Activated CD8-positive, alpha-beta T cell treated with anti-CD3 and anti-CD28 coated beads for 36 hours (primary cell): ENCODE measurements at regions not wholly inside any gene's neighbourhood (a gene's known extent, or its start where the extent isn't known, plus 50 kb on each side); places are given as distances from the start of the nearest gene placed in this dataset.
"Not testable (repeated sequence)": the region's sequence is repeated elsewhere in the genome, so short reads cannot be mapped to it uniquely, and the experiment has no call there.

ENCODE experiments used
- ATAC-seq: fragments of 200-7000 bp; cut with Tn5 transposase; one replicate; pipeline ENCODE4 v1.10.0; 2021; ENCODE audit warnings: mild to moderate bottlenecking, moderate library complexity
- CTCF ChIA-PET: fragments of 350-600 bp; sonication (Branson Sonifier 250); formaldehyde crosslinking; loops from one replicate; lab custom pipeline; 2021; ENCODE audit warnings: antibody characterized with exemption; lab: Charles Lee
- POLR2A ChIA-PET: fragments of 350-600 bp; sonication (Branson Sonifier 250); formaldehyde crosslinking; loops from one replicate; lab custom pipeline; 2021; ENCODE audit warnings: antibody characterized with exemption; lab: Charles Lee
- DNase-seq: peaks from one replicate; pipeline ENCODE4 v3.0.0-alpha.2; 2020
- H3K27ac Mint-ChIP-seq: one replicate; pipeline ENCODE4 v1.8.0; 2021; ENCODE audit warnings: mild to moderate bottlenecking, mixed read lengths
- H3K27me3 Mint-ChIP-seq: one replicate; pipeline ENCODE4 v1.8.0; 2021; ENCODE audit warnings: mixed read lengths
- H3K36me3 Mint-ChIP-seq: one replicate; pipeline ENCODE4 v1.8.0; 2021; ENCODE audit warnings: low read depth, mixed read lengths
- H3K4me1 Mint-ChIP-seq: one replicate; pipeline ENCODE4 v1.8.0; 2021; ENCODE audit warnings: low read depth, mixed read lengths
- H3K4me3 Mint-ChIP-seq: one replicate; pipeline ENCODE4 v1.8.0; 2021; ENCODE audit warnings: mild to moderate bottlenecking, moderate library complexity, mixed read lengths
- H3K9me3 Mint-ChIP-seq: one replicate; pipeline ENCODE4 v1.8.0; 2021; ENCODE audit warnings: mixed read lengths
- intact Hi-C: fragments of 100-400 bp; cut with micrococcal nuclease; formaldehyde crosslinking; loops from one replicate; pipeline ENCODE4 v1.10.0; 2022
- TF ChIP-seq, protein P1 (sequence below): fragments of 200-600 bp; IDR thresholded peaks from one replicate; pipeline ENCODE4 v1.8.0; 2022; ENCODE audit warnings: antibody characterized with exemption, mild to moderate bottlenecking

DNA sequence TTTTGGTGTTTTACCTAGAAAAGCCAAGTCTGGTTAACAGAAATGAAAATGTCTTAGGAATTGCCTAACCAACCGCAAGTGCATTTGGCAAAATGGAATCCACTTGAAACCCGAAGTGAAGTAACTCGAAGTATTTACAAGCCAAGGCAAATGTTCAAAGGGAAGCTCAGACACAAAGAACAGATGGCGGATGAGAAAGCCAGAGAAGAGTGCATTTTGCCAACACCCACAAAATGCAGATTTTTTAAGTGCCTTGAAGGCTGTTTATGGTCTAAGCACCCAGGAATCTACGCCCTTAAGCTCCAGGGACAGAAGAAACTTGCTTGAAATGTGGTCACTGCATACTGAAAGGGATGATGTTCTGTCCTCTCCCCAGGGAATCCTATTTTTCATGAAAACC, 70.0 kb upstream of the TBXT start:
- ChIA-PET CTCF (interaction anchor here (1.1 to 2.5 kb wide), 3 partner anchors 16 to 144 kb away, joined by 3 to 6 read pairs (median 4); no protein-coding TSS in a partner anchor), POLR2A (interaction anchor here (0.6 kb wide), 1 partner anchor 23 kb away, joined by 3 read pairs; no protein-coding TSS in a partner anchor)
- H3K9me3 Mint-ChIP-seq = no peaks in the 10 kb centered on the region
- intact Hi-C loops = no loop called here
- H3K4me3 Mint-ChIP-seq = no peak overlapping the region
- peaks cover 7% of the 10 kb centered on the region for H3K4me1 Mint-ChIP-seq
- no peaks in the 10 kb centered on the region for H3K36me3 Mint-ChIP-seq
- H3K27me3 Mint-ChIP-seq = peaks cover 15% of the 10 kb centered on the region
- H3K27ac Mint-ChIP-seq = no peak overlapping the region
- ATAC-seq = no peak
- TF ChIP-seq, protein P1, sequence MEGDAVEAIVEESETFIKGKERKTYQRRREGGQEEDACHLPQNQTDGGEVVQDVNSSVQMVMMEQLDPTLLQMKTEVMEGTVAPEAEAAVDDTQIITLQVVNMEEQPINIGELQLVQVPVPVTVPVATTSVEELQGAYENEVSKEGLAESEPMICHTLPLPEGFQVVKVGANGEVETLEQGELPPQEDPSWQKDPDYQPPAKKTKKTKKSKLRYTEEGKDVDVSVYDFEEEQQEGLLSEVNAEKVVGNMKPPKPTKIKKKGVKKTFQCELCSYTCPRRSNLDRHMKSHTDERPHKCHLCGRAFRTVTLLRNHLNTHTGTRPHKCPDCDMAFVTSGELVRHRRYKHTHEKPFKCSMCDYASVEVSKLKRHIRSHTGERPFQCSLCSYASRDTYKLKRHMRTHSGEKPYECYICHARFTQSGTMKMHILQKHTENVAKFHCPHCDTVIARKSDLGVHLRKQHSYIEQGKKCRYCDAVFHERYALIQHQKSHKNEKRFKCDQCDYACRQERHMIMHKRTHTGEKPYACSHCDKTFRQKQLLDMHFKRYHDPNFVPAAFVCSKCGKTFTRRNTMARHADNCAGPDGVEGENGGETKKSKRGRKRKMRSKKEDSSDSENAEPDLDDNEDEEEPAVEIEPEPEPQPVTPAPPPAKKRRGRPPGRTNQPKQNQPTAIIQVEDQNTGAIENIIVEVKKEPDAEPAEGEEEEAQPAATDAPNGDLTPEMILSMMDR = no peak
- no peak for DNase-seq

DNA sequence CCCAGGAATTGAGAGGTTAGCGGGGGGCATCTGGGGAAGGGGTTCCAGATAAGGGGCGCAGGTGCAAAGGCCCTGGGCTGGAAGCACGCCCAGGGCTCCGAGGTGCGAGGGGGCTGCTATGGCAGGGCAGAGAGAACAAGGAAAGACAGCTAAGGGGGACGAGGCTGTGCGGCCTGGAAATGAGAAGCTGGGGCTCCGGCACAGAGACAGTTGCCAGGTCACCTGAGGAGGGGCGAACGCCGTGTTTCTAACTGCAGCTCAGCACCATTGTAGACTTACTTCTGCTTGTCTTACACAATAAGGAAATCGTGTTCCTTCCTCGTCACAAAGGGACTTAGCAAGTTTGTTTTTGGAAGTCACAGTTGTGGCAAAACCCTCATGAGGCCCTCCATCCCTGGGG, 68.9 kb upstream of the TBXT start:
- H3K4me1 Mint-ChIP-seq = peaks cover 10% of the 10 kb centered on the region
- DNase-seq (no peak), ATAC-seq (no peak)
- H3K27me3 Mint-ChIP-seq = peaks cover 15% of the 10 kb centered on the region
- no peaks in the 10 kb centered on the region for H3K36me3 Mint-ChIP-seq
- no peak overlapping the region for H3K4me3 Mint-ChIP-seq
- TF ChIP-seq, protein P1 = no peak
- CTCF ChIA-PET = interaction anchor here (2.1 to 2.5 kb wide), 2 partner anchors 14 to 145 kb away, joined by 6 to 7 read pairs; no protein-coding TSS in a partner anchor
- H3K9me3 Mint-ChIP-seq = no peaks in the 10 kb centered on the region
- intact Hi-C loops = no loop called here
- H3K27ac Mint-ChIP-seq = no peak overlapping the region
- POLR2A ChIA-PET = no interaction called here

DNA sequence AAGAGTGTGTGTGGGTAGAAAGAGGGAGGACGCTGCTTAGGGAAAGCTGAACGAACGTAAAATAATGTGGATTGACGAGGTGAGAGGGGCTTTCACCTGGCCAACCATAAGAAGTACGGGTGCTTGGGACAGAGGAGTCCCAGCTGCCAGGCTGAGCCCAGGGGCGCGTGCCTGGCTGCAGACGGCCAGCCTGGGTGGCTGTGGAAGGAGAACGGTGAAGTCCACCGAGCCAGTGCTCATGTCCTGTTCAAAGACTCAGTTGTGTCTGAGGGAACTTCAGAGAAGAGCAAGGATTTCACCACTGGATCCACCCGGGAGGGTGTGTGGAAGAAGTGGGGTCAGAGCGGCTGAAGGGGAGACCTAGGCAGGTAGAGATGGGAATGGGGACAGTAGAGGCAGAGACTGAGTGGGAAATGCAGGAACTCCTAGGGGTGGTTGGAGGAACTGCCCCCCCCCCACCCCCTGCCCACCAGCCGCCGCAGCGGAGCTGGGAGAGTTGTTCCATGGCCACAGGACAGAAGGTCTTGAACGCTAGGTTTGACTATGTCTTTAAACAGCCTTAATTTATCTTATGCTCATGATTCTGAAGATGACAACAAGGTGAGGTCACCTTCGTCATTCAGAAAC, 68.1 kb upstream of the TBXT start:
- CTCF ChIA-PET = interaction anchor here (1.1 to 2.1 kb wide), 5 partner anchors 14 to 40 kb away, joined by 3 to 7 read pairs (median 5); no protein-coding TSS in a partner anchor
- Mint-ChIP-seq H3K9me3 (no peaks in the 10 kb centered on the region), H3K27ac (no peak overlapping the region), H3K36me3 (no peaks in the 10 kb centered on the region), H3K4me3 (no peak overlapping the region), H3K27me3 (peaks cover 15% of the 10 kb centered on the region), H3K4me1 (peaks cover 13% of the 10 kb centered on the region)
- no peak for ATAC-seq
- no peak for DNase-seq
- TF ChIP-seq, protein P1 = peak; percentile 10
- POLR2A ChIA-PET = no interaction called here
- intact Hi-C loops = no loop called here

DNA sequence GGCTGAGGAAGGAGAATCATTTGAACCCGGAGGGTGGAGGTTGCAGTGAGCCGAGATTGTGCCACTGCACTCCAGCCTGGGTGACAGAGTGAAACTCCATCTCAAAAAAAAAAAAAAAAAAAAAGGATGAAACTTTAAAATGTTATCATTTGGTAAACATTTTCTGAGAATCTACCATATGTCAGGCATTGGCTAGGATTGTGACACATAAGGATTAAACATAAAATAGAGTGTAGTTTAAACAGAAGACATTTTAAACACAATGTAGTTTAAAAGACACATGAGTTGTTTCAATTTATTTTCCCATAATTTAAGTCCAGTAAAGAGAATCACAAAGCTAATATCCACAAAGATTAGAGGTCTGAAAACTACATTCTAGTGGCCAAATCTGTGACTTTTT, 63.5 kb upstream of the TBXT start:
- ATAC-seq, intact Hi-C loops, H3K36me3 Mint-ChIP-seq, H3K27ac Mint-ChIP-seq, POLR2A ChIA-PET, H3K4me3 Mint-ChIP-seq, H3K9me3 Mint-ChIP-seq, DNase-seq: not testable (repeated sequence)
- Mint-ChIP-seq H3K27me3 (peaks cover 14% of the 10 kb centered on the region), H3K4me1 (peaks cover 27% of the 10 kb centered on the region)
- CTCF ChIA-PET = interaction anchor here (0.6 kb wide), 1 partner anchor 11 kb away, joined by 3 read pairs; no protein-coding TSS in a partner anchor

DNA sequence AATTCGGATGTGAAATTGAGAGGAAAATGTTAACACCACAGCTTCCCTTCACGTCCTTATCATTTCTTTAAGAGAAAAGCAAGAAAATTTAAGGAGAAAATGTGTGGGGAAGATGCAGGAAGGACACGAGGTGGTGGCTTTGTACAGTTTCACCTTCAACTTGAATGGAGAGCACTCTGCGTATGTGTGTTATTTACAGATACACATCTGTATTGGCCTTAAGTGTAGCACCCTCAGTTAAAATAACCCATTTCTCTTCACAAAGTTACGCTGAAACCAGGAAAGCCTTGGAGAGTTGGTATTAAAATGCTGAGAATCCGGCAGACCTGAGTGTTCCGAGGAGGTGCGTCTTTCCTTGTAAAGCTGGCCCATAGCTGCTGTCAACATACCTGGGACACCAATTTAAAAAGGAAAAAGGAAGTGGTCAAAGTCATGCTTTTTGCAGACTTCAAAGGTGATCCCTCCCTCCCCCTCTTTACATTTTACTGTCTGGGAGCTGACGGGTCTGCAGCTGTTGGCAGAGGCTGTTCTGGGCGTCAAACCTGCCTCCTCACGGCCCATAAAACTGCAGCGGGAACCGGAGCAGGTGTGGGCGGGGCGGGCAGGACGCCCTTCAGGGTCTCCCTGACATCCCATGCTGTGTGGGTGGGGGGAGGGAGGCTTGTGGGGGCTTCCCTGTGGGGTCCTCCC, 61.3 kb upstream of the TBXT start:
- Mint-ChIP-seq H3K9me3 (no peaks in the 10 kb centered on the region), H3K4me3 (no peak overlapping the region), H3K36me3 (no peaks in the 10 kb centered on the region), H3K27me3 (peaks cover 21% of the 10 kb centered on the region), H3K4me1 (peaks cover 20% of the 10 kb centered on the region), H3K27ac (no peak overlapping the region)
- ChIA-PET POLR2A (no interaction called here), CTCF (interaction anchor here (1.3 kb wide), 1 partner anchor 172 kb away, joined by 3 read pairs; no protein-coding TSS in a partner anchor)
- ATAC-seq = peak; percentile 67
- TF ChIP-seq, protein P1 = no peak
- DNase-seq = no peak
- intact Hi-C loops = no loop called here
